Cardiac fibroblast (primary cell): ENCODE measurements at regions not wholly inside any gene's neighbourhood (a gene's known extent, or its start where the extent isn't known, plus 50 kb on each side); places are given as distances from the start of the nearest gene placed in this dataset.

ENCODE experiments used
- DNase-seq, 2 donors: peaks; one replicate each; pipeline versions ENCODE4 v3.0.0 to v3.0.0-alpha.2; 2010; ENCODE audit warnings: low read depth in 2 of 2
- H3K4me3 ChIP-seq, 2 donors: replicated peaks in 1 of 2; 1 replicate in 1 of 2; 2 replicates in 1 of 2; pipeline ENCODE4 v1.5.1; 2011; ENCODE audit warnings: low read depth in 2 of 2, low read length in 2 of 2, mild to moderate bottlenecking in 2 of 2, moderate library complexity in 1 of 2
- TF ChIP-seq, protein P1 (sequence below): IDR thresholded peaks from one replicate; pipeline ENCODE4 v1.5.1; 2011; ENCODE audit warnings: low read depth, mild to moderate bottlenecking, low read length, inconsistent platforms

DNA sequence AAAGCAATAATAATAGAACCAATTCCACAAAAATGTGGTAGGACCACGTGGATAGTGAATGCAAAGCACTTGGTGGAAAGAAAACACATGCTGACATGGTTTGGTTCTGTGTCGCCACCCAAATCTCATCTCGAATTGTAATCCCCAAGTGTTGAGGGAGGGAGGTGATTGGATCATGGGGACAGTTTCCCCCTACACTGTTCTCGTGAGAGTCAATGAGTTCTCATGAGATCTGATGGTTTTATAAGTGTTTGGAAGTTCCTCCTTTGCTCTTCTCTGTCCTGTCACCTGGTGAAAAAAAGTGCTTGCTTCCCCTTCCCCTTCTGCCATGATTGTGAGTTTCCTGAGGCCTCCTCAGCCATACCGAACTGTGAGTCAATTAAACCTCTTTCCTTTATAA is 421.9 kb upstream of the CADM1 start:
- H3K4me3 ChIP-seq: no peak overlapping the region
- TF ChIP-seq, protein P1, sequence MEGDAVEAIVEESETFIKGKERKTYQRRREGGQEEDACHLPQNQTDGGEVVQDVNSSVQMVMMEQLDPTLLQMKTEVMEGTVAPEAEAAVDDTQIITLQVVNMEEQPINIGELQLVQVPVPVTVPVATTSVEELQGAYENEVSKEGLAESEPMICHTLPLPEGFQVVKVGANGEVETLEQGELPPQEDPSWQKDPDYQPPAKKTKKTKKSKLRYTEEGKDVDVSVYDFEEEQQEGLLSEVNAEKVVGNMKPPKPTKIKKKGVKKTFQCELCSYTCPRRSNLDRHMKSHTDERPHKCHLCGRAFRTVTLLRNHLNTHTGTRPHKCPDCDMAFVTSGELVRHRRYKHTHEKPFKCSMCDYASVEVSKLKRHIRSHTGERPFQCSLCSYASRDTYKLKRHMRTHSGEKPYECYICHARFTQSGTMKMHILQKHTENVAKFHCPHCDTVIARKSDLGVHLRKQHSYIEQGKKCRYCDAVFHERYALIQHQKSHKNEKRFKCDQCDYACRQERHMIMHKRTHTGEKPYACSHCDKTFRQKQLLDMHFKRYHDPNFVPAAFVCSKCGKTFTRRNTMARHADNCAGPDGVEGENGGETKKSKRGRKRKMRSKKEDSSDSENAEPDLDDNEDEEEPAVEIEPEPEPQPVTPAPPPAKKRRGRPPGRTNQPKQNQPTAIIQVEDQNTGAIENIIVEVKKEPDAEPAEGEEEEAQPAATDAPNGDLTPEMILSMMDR: no peak
- DNase-seq: no peak

DNA sequence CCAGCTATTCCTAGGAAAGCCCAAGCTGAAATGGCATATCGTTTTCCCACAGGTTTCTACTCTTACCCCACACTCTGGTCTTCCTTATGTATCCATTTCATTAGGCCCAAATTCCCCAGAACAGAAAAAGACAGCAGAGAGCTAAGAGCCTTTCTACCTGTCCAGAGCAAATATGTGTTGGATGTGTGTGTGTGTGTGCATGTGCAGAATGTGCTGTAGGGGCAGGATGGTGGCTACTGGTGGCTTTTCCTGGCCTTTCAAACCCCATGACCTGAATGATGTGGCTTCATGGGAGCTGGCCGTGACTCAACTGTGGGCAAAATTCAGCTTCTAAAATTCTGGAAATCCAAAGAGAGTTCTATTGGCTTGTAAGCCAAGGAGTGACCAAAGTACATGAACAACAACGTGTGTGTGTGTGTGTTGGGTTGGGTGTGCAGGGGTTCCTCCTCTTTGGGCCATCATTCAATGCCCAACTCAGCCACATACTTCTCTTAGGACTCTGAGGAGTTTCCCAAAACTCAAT is 421.4 kb upstream of the CADM1 start:
- TF ChIP-seq, protein P1: no peak
- no peak for DNase-seq
- no peak overlapping the region for H3K4me3 ChIP-seq

DNA sequence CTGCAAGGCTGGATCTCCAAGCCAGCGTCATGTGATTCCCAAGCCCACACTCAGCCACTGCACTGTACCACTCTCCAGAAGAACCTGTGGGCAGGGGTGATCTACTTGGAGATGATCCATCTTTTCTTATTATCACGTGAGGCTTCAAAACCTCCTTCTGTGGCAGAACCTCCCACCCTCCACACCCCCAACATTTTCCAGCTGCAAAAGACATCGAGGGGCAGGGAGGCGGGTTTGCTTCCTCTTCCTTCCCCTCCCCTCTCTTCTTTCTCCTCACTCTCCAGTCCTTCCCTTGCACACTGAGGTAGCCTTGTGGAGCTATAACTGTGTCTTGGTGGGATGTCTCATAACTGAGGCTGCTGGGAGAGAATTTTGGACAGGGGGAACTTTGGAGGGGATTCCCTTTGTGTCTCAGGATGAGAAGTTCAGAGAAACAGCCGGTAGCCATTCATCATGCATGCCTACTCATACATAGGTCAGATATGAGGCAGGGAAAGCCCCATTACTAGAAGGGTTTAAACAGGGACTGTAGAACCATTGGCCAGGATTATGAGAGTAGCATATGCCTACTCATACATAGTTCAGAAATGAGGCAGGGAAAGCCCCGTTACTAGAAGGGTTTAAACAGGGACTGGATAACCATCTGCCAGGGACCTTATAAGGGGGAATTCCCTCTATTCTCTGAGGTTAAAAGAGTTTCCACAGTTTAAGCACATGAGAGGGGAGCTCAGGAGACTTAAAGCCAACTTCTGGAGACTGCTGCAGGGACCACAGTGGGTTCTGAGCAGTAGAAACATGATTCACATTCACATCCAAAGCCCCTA is 420.7 kb upstream of the CADM1 start:
- peak in 1 of 2 donors; percentile 55 for DNase-seq
- TF ChIP-seq, protein P1: no peak
- no peak overlapping the region for H3K4me3 ChIP-seq

DNA sequence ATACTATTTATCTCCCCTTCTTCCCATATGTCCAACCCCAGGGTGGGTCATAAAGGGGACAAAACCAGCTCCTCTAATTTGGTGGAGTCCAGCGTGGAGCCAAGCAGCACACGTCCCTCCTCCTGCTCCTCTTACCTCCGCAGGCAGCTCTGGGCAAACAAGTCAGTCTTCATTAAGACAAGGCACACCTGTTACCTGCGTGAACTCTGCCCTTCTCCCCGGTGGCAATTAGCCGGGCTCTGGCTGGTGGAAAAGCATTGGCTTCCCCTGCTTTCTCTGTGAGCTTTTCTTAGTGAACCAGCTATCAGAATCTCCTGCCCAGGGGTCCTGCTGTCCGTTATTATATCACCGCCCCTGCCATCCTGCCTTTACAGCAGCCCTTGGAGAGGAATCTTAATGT is 418.7 kb upstream of the CADM1 start:
- H3K4me3 ChIP-seq: no peak overlapping the region
- no peak for DNase-seq
- TF ChIP-seq, protein P1: no peak

DNA sequence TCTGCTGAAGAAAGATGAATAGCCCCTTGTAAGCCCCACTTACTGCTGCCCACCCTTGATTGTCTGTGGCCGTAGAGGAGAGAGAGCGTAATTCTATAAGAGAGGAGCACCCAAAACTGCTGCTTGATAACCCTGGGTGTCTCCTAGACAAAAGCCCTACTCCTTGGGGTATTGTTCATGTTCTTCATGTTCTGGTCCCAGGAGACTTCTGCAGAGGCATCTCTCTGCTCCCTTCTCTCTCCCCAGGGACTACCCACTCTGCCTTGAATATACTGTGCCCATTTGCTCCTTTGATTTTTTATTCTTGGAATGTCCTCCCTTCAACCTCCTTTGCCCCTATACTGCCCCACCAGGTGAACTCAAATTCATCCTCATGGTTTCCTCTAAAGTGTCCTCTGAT is 417.8 kb upstream of the CADM1 start:
- DNase-seq: no peak
- TF ChIP-seq, protein P1: no peak
- no peak overlapping the region for H3K4me3 ChIP-seq

DNA sequence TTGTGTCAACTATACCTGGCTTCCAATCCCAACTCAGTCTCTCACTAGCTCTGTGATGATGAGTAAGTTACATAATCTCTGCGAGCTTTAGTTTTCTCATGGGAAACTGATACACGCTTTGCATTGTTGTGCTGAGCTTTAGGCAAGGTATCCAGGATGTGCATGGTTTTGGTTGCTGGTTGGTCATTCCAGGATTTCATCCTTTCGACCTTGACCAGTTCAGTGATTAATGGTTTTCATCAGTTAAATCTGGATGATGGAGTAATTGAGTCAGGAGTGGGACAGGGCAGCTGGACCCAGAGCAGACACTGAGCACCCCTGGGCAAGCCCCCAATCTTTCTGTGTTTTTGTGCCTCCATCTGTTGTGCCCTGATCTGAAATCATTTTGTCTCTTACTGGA is 417.3 kb upstream of the CADM1 start:
- no peak for DNase-seq
- no peak overlapping the region for H3K4me3 ChIP-seq
- TF ChIP-seq, protein P1: no peak
